ENCODE measurements at regions not wholly inside any gene's neighbourhood (a gene's known extent, or its start where the extent isn't known, plus 50 kb on each side); places are given as distances from the start of the nearest gene placed in this dataset.

GRCh38 chrX:11968991-11969390 lies 169.3 kb upstream of the FRMPD4 start:
- H3K4me3 ChIP-seq (ENCODE audit: low read length), result no peak overlapping the region
- TF ChIP-seq CTCF (conservative IDR thresholded peaks at IDR 0.05; ENCODE audit: low read depth, low read length), result no peak
- DNase-seq (ENCODE audit: low read depth), result no peak

GRCh38 chrX:11970578-11971359 lies 167.5 kb upstream of the FRMPD4 start:
- no peak for TF ChIP-seq CTCF (conservative IDR thresholded peaks at IDR 0.05; ENCODE audit: low read depth, low read length)
- no peak overlapping the region for H3K4me3 ChIP-seq (ENCODE audit: low read length)
- DNase-seq (ENCODE audit: low read depth), result no peak

- H3K4me3 ChIP-seq (ENCODE audit: low read length), result no peak overlapping the region
- TF ChIP-seq CTCF (conservative IDR thresholded peaks at IDR 0.05; ENCODE audit: low read depth, low read length), result no peak
- DNase-seq (ENCODE audit: low read depth), result no peak
Measured at GRCh38 chrX:11976663-11977062, 161.6 kb upstream of the FRMPD4 start.

GRCh38 chrX:11992271-11992670 lies 146.0 kb upstream of the FRMPD4 start:
- DNase-seq (ENCODE audit: low read depth), result no peak
- no peak overlapping the region for H3K4me3 ChIP-seq (ENCODE audit: low read length)
- no peak for TF ChIP-seq CTCF (conservative IDR thresholded peaks at IDR 0.05; ENCODE audit: low read depth, low read length)

- H3K4me3 ChIP-seq (ENCODE audit: low read length), result no peak overlapping the region
- DNase-seq (ENCODE audit: low read depth), result no peak
- TF ChIP-seq CTCF (conservative IDR thresholded peaks at IDR 0.05; ENCODE audit: low read depth, low read length), result no peak
Measured at GRCh38 chrX:11995146-11995545, 143.1 kb upstream of the FRMPD4 start.

- no peak for TF ChIP-seq CTCF (conservative IDR thresholded peaks at IDR 0.05; ENCODE audit: low read depth, low read length)
- DNase-seq (ENCODE audit: low read depth), result no peak
- H3K4me3 ChIP-seq (ENCODE audit: low read length), result no peak overlapping the region
Measured at GRCh38 chrX:11996810-11997209, 141.5 kb upstream of the FRMPD4 start.

GRCh38 chrX:11998944-11999343 lies 139.3 kb upstream of the FRMPD4 start:
- DNase-seq (ENCODE audit: low read depth), result no peak

More at GRCh38 chrX:11998944-11999343, 139.3 kb upstream of the FRMPD4 start:
- no peak overlapping the region for H3K4me3 ChIP-seq (ENCODE audit: low read length)
- no peak for TF ChIP-seq CTCF (conservative IDR thresholded peaks at IDR 0.05; ENCODE audit: low read depth, low read length)
